ENCODE measurements at regions not wholly inside any gene's neighbourhood (a gene's known extent, or its start where the extent isn't known, plus 50 kb on each side); places are given as distances from the start of the nearest gene placed in this dataset.

GRCh38 chr6:167574431-167575151 is 249.7 kb downstream of the TTLL2 start:
- TF ChIP-seq CTCF (IDR thresholded peaks at IDR 0.05) (no peak), POLR2A (IDR thresholded peaks at IDR 0.05) (no peak)

Data from tibial nerve (tissue), 3 donors.